ENCODE measurements at regions not wholly inside any gene's neighbourhood (a gene's known extent, or its start where the extent isn't known, plus 50 kb on each side); places are given as distances from the start of the nearest gene placed in this dataset.
"Not testable (repeated sequence)": the region's sequence is repeated elsewhere in the genome, so short reads cannot be mapped to it uniquely, and the experiment has no call there.

DNA sequence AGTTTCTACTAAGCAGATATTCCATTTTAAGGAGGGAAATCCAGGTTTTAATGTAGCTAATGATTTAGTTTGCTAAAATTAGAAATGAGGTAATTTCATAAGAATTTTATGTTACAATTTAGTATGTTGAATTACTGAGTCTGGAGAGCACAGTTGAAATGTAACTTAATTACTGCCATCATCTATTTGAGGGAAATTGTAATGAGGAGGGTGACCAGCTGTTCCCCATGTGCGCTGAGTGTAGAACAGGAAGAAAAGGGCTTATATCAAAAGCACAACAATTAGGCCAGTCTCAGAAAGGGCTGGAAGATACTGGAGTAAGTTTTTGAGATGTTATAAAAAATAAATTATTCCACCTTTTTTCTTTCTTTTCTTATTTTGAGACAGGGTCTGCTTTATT is 735.1 kb upstream of the GOT2 start:
- Histone ChIP-seq H3K4me1 (ENCODE audit: control insufficient read depth, low read length) (no peaks in the 10 kb centered on the region), H3K27ac (ENCODE audit: low read depth, low read length) (no peak overlapping the region), H3F3A (ENCODE audit: control insufficient read depth, insufficient read depth) (no peaks in the 10 kb centered on the region), H3K9me2 (replicated peaks; ENCODE audit: control insufficient read depth, low read length) (no peaks in the 10 kb centered on the region), H3K27me3 (ENCODE audit: control insufficient read depth, low read length) (no peaks in the 10 kb centered on the region), H3K36me3 (ENCODE audit: control insufficient read depth, low read length) (no peaks in the 10 kb centered on the region), H3K79me2 (ENCODE audit: control insufficient read depth, low read length) (no peaks in the 10 kb centered on the region), H3K4me3 (ENCODE audit: low read length) (no peak overlapping the region), H3K9me3 (ENCODE audit: control insufficient read depth, insufficient read depth, low read length) (no peaks in the 10 kb centered on the region), H3K4me2 (ENCODE audit: low read length) (no peak overlapping the region), H4K20me1 (ENCODE audit: control insufficient read depth, insufficient read depth, low read depth, low read length) (no peaks in the 10 kb centered on the region)
- TF ChIP-seq, protein P1, sequence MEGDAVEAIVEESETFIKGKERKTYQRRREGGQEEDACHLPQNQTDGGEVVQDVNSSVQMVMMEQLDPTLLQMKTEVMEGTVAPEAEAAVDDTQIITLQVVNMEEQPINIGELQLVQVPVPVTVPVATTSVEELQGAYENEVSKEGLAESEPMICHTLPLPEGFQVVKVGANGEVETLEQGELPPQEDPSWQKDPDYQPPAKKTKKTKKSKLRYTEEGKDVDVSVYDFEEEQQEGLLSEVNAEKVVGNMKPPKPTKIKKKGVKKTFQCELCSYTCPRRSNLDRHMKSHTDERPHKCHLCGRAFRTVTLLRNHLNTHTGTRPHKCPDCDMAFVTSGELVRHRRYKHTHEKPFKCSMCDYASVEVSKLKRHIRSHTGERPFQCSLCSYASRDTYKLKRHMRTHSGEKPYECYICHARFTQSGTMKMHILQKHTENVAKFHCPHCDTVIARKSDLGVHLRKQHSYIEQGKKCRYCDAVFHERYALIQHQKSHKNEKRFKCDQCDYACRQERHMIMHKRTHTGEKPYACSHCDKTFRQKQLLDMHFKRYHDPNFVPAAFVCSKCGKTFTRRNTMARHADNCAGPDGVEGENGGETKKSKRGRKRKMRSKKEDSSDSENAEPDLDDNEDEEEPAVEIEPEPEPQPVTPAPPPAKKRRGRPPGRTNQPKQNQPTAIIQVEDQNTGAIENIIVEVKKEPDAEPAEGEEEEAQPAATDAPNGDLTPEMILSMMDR (IDR thresholded peaks at IDR 0.05; ENCODE audit: low read depth, low read length, poor library complexity, severe bottlenecking) = no peak
- no peak for TF ChIP-seq EZH2phosphoT487 (IDR thresholded peaks at IDR 0.05; ENCODE audit: borderline replicate concordance, low read length)

DNA sequence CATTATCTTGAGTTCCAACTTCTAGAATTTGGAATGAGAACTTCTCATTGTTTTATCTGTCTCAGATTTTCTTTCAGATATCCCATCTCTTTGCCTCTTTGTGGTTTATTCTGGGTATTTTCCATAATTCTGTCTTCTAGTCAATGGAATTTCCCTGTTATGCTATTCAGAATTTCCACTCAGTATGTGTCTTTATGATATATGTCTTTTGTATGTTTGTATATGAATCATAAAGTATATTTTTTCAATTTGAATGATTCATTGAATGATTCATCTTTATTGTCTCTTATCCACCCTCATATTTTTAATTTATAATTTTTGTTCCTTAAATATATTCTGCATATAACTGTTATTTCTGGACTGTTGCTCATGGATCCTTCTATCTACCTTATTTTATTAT is 729.7 kb upstream of the GOT2 start:
- Histone ChIP-seq H3F3A (ENCODE audit: control insufficient read depth, insufficient read depth) (no peaks in the 10 kb centered on the region), H3K4me3 (ENCODE audit: low read length) (no peak overlapping the region), H3K9me3 (ENCODE audit: control insufficient read depth, insufficient read depth, low read length) (no peaks in the 10 kb centered on the region), H3K36me3 (ENCODE audit: control insufficient read depth, low read length) (no peaks in the 10 kb centered on the region), H3K4me2 (ENCODE audit: low read length) (no peak overlapping the region), H3K4me1 (ENCODE audit: control insufficient read depth, low read length) (no peaks in the 10 kb centered on the region), H3K79me2 (ENCODE audit: control insufficient read depth, low read length) (no peaks in the 10 kb centered on the region), H3K9me2 (replicated peaks; ENCODE audit: control insufficient read depth, low read length) (no peaks in the 10 kb centered on the region), H3K27me3 (ENCODE audit: control insufficient read depth, low read length) (no peaks in the 10 kb centered on the region), H3K27ac (ENCODE audit: low read depth, low read length) (no peak overlapping the region), H4K20me1 (ENCODE audit: control insufficient read depth, insufficient read depth, low read depth, low read length) (no peaks in the 10 kb centered on the region)
- no peak for TF ChIP-seq EZH2phosphoT487 (IDR thresholded peaks at IDR 0.05; ENCODE audit: borderline replicate concordance, low read length)
- TF ChIP-seq, protein P1 (IDR thresholded peaks at IDR 0.05; ENCODE audit: low read depth, low read length, poor library complexity, severe bottlenecking) = no peak

DNA sequence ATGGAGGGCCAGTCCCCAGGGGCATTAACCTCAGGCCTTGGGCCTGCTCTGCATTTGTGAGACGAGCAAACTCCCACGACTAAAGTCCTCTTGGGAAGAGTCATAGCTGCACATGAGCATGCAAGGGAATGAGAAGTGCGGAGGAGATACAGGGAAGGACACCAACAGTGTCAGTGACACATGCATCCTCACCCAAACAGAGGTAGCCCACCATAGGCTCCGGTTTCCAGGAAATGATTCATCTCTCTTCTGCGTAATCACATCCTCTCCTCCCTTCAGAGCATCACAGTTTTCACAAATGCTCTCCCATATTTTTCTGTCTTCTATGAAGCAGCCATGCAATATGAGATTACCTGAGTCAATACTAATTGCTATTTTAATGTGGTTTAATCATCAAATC is 725.7 kb upstream of the GOT2 start:
- Histone ChIP-seq H3K4me3 (ENCODE audit: low read length) (no peak overlapping the region), H3K79me2 (ENCODE audit: control insufficient read depth, low read length) (no peaks in the 10 kb centered on the region), H3K27ac (ENCODE audit: low read depth, low read length) (no peak overlapping the region), H3K9me2 (replicated peaks; ENCODE audit: control insufficient read depth, low read length) (no peaks in the 10 kb centered on the region), H3F3A (ENCODE audit: control insufficient read depth, insufficient read depth) (no peaks in the 10 kb centered on the region), H3K27me3 (ENCODE audit: control insufficient read depth, low read length) (no peaks in the 10 kb centered on the region), H4K20me1 (ENCODE audit: control insufficient read depth, insufficient read depth, low read depth, low read length) (no peaks in the 10 kb centered on the region), H3K9me3 (ENCODE audit: control insufficient read depth, insufficient read depth, low read length) (no peaks in the 10 kb centered on the region), H3K36me3 (ENCODE audit: control insufficient read depth, low read length) (no peaks in the 10 kb centered on the region), H3K4me1 (ENCODE audit: control insufficient read depth, low read length) (no peaks in the 10 kb centered on the region), H3K4me2 (ENCODE audit: low read length) (no peak overlapping the region)
- no peak for TF ChIP-seq EZH2phosphoT487 (IDR thresholded peaks at IDR 0.05; ENCODE audit: borderline replicate concordance, low read length)
- TF ChIP-seq, protein P1 (IDR thresholded peaks at IDR 0.05; ENCODE audit: low read depth, low read length, poor library complexity, severe bottlenecking) = no peak

DNA sequence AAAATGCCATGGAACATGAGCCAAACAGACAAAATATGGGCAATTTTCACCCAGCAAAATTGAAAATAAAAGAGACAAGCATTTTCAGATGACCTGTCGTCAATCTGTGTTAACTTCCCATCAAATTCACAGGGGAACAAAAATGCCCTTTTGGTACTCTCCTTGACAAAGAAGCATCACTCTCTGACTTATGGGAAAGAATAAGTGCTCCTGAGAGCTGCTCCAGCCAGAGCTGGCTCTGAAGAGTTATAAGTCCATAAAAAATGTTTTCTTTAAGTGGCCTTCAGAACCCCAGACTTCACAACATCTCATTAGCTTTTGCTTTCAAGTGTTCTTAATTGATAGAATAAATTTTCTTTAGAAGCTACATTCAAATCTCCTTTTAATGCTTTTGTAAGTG is 721.4 kb upstream of the GOT2 start:
- Histone ChIP-seq H3K9me3 (ENCODE audit: control insufficient read depth, insufficient read depth, low read length) (no peaks in the 10 kb centered on the region), H3K36me3 (ENCODE audit: control insufficient read depth, low read length) (no peaks in the 10 kb centered on the region), H3K4me1 (ENCODE audit: control insufficient read depth, low read length) (peaks cover 21% of the 10 kb centered on the region)

DNA sequence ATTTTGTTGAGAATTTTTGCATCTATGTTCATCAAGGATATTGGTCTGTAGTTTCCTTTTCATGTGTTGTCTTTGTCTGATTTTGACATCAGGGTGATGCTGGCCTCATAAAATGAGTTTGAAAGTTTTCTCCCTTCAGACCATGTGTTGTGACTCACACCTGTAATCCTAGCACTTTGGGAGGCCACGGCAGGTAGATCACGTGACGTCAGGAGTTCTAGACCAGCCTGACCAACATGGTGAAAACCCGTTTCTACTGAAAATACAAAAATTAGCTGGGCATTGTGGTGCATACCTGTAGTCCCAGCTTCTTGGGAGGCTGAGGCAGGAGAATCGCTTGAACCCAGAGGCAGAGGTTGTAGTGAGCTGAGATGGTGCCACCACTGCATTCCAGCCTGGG is 716.4 kb upstream of the GOT2 start:
- not testable (repeated sequence) for H3K9me3 ChIP-seq (ENCODE audit: control insufficient read depth, insufficient read depth, low read length); H3K4me3 ChIP-seq (ENCODE audit: low read length); H3K27me3 ChIP-seq (ENCODE audit: control insufficient read depth, low read length); H3F3A ChIP-seq (ENCODE audit: control insufficient read depth, insufficient read depth); H3K79me2 ChIP-seq (ENCODE audit: control insufficient read depth, low read length); H3K4me2 ChIP-seq (ENCODE audit: low read length); H3K36me3 ChIP-seq (ENCODE audit: control insufficient read depth, low read length); H4K20me1 ChIP-seq (ENCODE audit: control insufficient read depth, insufficient read depth, low read depth, low read length); H3K27ac ChIP-seq (ENCODE audit: low read depth, low read length); H3K9me2 ChIP-seq (replicated peaks; ENCODE audit: control insufficient read depth, low read length)
- peaks cover 36% of the 10 kb centered on the region for H3K4me1 ChIP-seq (ENCODE audit: control insufficient read depth, low read length)

More for the DNA sequence above, 721.4 kb upstream of the GOT2 start:
- H3K79me2 ChIP-seq (ENCODE audit: control insufficient read depth, low read length) = no peaks in the 10 kb centered on the region
- no peak for TF ChIP-seq EZH2phosphoT487 (IDR thresholded peaks at IDR 0.05; ENCODE audit: borderline replicate concordance, low read length)
- TF ChIP-seq, protein P1 (IDR thresholded peaks at IDR 0.05; ENCODE audit: low read depth, low read length, poor library complexity, severe bottlenecking) = no peak
- H3K9me2 ChIP-seq (replicated peaks; ENCODE audit: control insufficient read depth, low read length) = no peaks in the 10 kb centered on the region
- H4K20me1 ChIP-seq (ENCODE audit: control insufficient read depth, insufficient read depth, low read depth, low read length) = no peaks in the 10 kb centered on the region
- H3K4me2 ChIP-seq (ENCODE audit: low read length) = no peak overlapping the region
- H3K27me3 ChIP-seq (ENCODE audit: control insufficient read depth, low read length) = no peaks in the 10 kb centered on the region
- no peak overlapping the region for H3K27ac ChIP-seq (ENCODE audit: low read depth, low read length)
- no peaks in the 10 kb centered on the region for H3F3A ChIP-seq (ENCODE audit: control insufficient read depth, insufficient read depth)
- H3K4me3 ChIP-seq (ENCODE audit: low read length) = no peak overlapping the region

Data from DOHH2 (cell line).